Endothelial cell of umbilical vein (primary cell): ENCODE measurements at regions not wholly inside any gene's neighbourhood (a gene's known extent, or its start where the extent isn't known, plus 50 kb on each side); places are given as distances from the start of the nearest gene placed in this dataset.

ENCODE experiments used
- BruUV-seq: library from RNA; stranded (reverse); fragments of 400-500 nt; replicated peaks from 2 replicates; lab custom pipeline; 2021; lab: Mats Ljungman, UMichigan
- CTCF ChIA-PET: fragments of 300-600, 350-600 bp; sonication (Branson Sonifier 250); formaldehyde crosslinking; loops from one replicate; lab custom pipeline; 2021; ENCODE audit warnings: antibody characterized with exemption, inconsistent platforms; lab: Charles Lee
- POLR2A ChIA-PET: fragments of 300-600, 350-600 bp; sonication (Branson Sonifier 250); formaldehyde crosslinking; loops from one replicate; lab custom pipeline; 2021; ENCODE audit warnings: antibody characterized with exemption, inconsistent platforms; lab: Charles Lee
- DNase-seq: peaks from one replicate; pipeline ENCODE4 v3.0.0-alpha.2; 2011; ENCODE audit warnings: low read depth, low spot score
- FAIRE-seq: peaks from 2 replicates; lab custom pipeline; 2011; peaks lifted over from hg19 to GRCh38; lab: Jason Lieb, UNC
- H2AFZ ChIP-seq: 2 replicates; pipeline ENCODE4 v1.6.0; 2012; ENCODE audit warnings: low read depth, low read length, control low read depth, inconsistent platforms
- H3K27ac ChIP-seq: 2 replicates; pipeline ENCODE4 v1.5.1; 2011; ENCODE audit warnings: low read depth, mild to moderate bottlenecking, control low read depth, low read length, moderate library complexity; ENCODE audit not compliant: insufficient read depth
- H3K27me3 ChIP-seq, 2 experiments: 2 replicates each; pipeline versions ENCODE4 v1.6.0 to v1.6.1; 2011; ENCODE audit warnings: low read length in 2 of 2, mixed read lengths in 1 of 2; ENCODE audit not compliant: control insufficient read depth in 2 of 2, insufficient read depth in 2 of 2
- H3K36me3 ChIP-seq, 2 experiments: 2 replicates in 1 of 2; 3 replicates in 1 of 2; pipeline ENCODE4 v1.5.1; 2011; ENCODE audit warnings: low read length in 2 of 2, mild to moderate bottlenecking in 1 of 2, moderate library complexity in 1 of 2; ENCODE audit not compliant: control insufficient read depth in 2 of 2, insufficient read depth in 2 of 2; ENCODE audit errors: extremely low read depth in 1 of 2
- H3K4me1 ChIP-seq: 3 replicates; pipeline ENCODE4 v1.5.1; 2011; ENCODE audit warnings: mild to moderate bottlenecking, low read length; ENCODE audit not compliant: control insufficient read depth, insufficient read depth; ENCODE audit errors: extremely low read depth
- H3K4me2 ChIP-seq: 2 replicates; pipeline ENCODE4 v1.6.1; 2011; ENCODE audit warnings: low read length, control low read depth, mixed read lengths; ENCODE audit not compliant: insufficient read depth
- H3K4me3 ChIP-seq, 3 experiments: fragments of 200-600 bp in 1 of 3; sonication (generic), shearing (Covaris generic) in 1 of 3; replicated peaks in 1 of 3; 2 replicates each; pipeline ENCODE4 v1.5.1; 2011 to 2016; ENCODE audit warnings: control low read depth in 3 of 3, low read length in 3 of 3, mild to moderate bottlenecking in 2 of 3, inconsistent platforms in 1 of 3, low read depth in 1 of 3, moderate library complexity in 1 of 3; ENCODE audit not compliant: insufficient read depth in 1 of 3
- H3K79me2 ChIP-seq: 2 replicates; pipeline ENCODE4 v1.6.0; 2012; ENCODE audit warnings: low read length, inconsistent platforms; ENCODE audit not compliant: control insufficient read depth, insufficient read depth
- H3K9ac ChIP-seq: replicated peaks from 2 replicates; pipeline ENCODE3; 2011; ENCODE audit warnings: low read length, control low read depth; ENCODE audit not compliant: insufficient read depth; ENCODE audit errors: extremely low read depth
- H3K9me1 ChIP-seq: replicated peaks from 3 replicates; pipeline ENCODE4 v1.6.0; 2011; ENCODE audit warnings: mild to moderate bottlenecking, low read length; ENCODE audit not compliant: control insufficient read depth, insufficient read depth; ENCODE audit errors: extremely low read depth
- H3K9me3 ChIP-seq: replicated peaks from 2 replicates; pipeline ENCODE4 v1.5.1; 2012; ENCODE audit warnings: low read length, inconsistent platforms; ENCODE audit not compliant: control insufficient read depth, insufficient read depth
- H4K20me1 ChIP-seq: replicated peaks from 2 replicates; pipeline ENCODE3; 2011; ENCODE audit warnings: mild to moderate bottlenecking, low read length; ENCODE audit not compliant: control insufficient read depth, insufficient read depth; ENCODE audit errors: extremely low read depth
- CTCF ChIP-seq, 2 donors: IDR thresholded peaks; 1 replicate in 1 of 2; 2 replicates in 1 of 2; pipeline ENCODE4 v1.5.1; 2011; ENCODE audit warnings: low read length in 2 of 2, mild to moderate bottlenecking in 2 of 2, moderate library complexity in 2 of 2, control low read depth in 1 of 2, inconsistent platforms in 1 of 2, low read depth in 1 of 2; ENCODE audit not compliant: insufficient read depth in 1 of 2; ENCODE audit errors: extremely low read depth in 1 of 2
- EZH2 ChIP-seq: IDR thresholded peaks from 2 replicates; pipeline ENCODE4 v1.6.1; 2012; ENCODE audit warnings: borderline replicate concordance, low read depth, mild to moderate bottlenecking, moderate library complexity, low read length, inconsistent platforms; ENCODE audit not compliant: severe bottlenecking
- FOS ChIP-seq: IDR thresholded peaks from 2 replicates; pipeline ENCODE4 v1.6.1; 2011; ENCODE audit warnings: mild to moderate bottlenecking, low read length, moderate library complexity, borderline replicate concordance; ENCODE audit not compliant: insufficient read depth
- GATA2 ChIP-seq: IDR thresholded peaks from 2 replicates; pipeline ENCODE4 v1.7.0; 2011; ENCODE audit warnings: low read depth, mild to moderate bottlenecking, moderate library complexity, mixed read lengths, low read length; ENCODE audit not compliant: insufficient read length, insufficient read depth
- JUN ChIP-seq: IDR thresholded peaks from 2 replicates; pipeline ENCODE4 v1.6.1; 2011; ENCODE audit warnings: borderline replicate concordance, low read depth; ENCODE audit not compliant: insufficient read length, insufficient read depth
- MAX ChIP-seq: IDR thresholded peaks from 2 replicates; pipeline ENCODE4 v1.6.1; 2011; ENCODE audit not compliant: insufficient read depth, insufficient read length
- MYC ChIP-seq: IDR thresholded peaks from one replicate; pipeline ENCODE4 v1.6.1; 2011; ENCODE audit warnings: mild to moderate bottlenecking, low read depth, low read length
- POLR2A ChIP-seq: IDR thresholded peaks from 2 replicates; pipeline ENCODE4 v1.6.1; 2012; ENCODE audit warnings: low read depth, mild to moderate bottlenecking, control low read depth, low read length
- POLR2AphosphoS5 ChIP-seq: IDR thresholded peaks from 2 replicates; pipeline ENCODE4 v1.6.1; 2012; ENCODE audit warnings: low read depth, mild to moderate bottlenecking, control low read depth, low read length, moderate library complexity; ENCODE audit not compliant: insufficient read depth
- dilution Hi-C: fragments of 300-500 bp; cut with MboI; formaldehyde crosslinking; loops from one replicate; pipeline ENCODE4 v1.15.0; 2019; ENCODE audit warnings: low sequenced_read_pairs; ENCODE audit not compliant: extremely low pct_ligation_motif_present
- intact Hi-C: fragments of 100-400 bp; cut with micrococcal nuclease; formaldehyde crosslinking; loops from one replicate; pipeline ENCODE4 v1.10.0; 2022

GRCh38 chr1:215501496-215501895 is 65.6 kb upstream of the KCTD3 start:
- H3K27me3 ChIP-seq: peaks cover 0 to 1% of the 10 kb centered on the region in 2 experiments
- ChIA-PET CTCF (interaction anchor here (0.8 kb wide), 1 partner anchor 12 kb away, joined by 3 read pairs; no protein-coding TSS in a partner anchor), POLR2A (no interaction called here)
- H3K9ac ChIP-seq: no peak overlapping the region
- no peaks in the 10 kb centered on the region for H3K36me3 ChIP-seq
- no peak overlapping the region for H3K4me3 ChIP-seq
- no peak overlapping the region for H2AFZ ChIP-seq
- H4K20me1 ChIP-seq: no peaks in the 10 kb centered on the region
- BruUV-seq: no TSS peak
- no peaks in the 10 kb centered on the region for H3K4me1 ChIP-seq
- H3K9me1 ChIP-seq: no peaks in the 10 kb centered on the region
- DNase-seq (no peak), FAIRE-seq (no peak)
- no peak for TF ChIP-seq MYC
- no peak for TF ChIP-seq GATA2
- no peak for TF ChIP-seq JUN
- no peak for TF ChIP-seq POLR2AphosphoS5
- no peak for TF ChIP-seq POLR2A
- TF ChIP-seq EZH2: no peak
- TF ChIP-seq FOS: no peak
- TF ChIP-seq CTCF (IDR thresholded peaks at IDR 0.05; ENCODE audit: extremely low read depth in 1 of 2, insufficient read depth in 1 of 2, low read depth in 1 of 2, low read length in 2 of 2): no peak
- no peak for TF ChIP-seq MAX
- H3K27ac ChIP-seq: no peak overlapping the region
- H3K79me2 ChIP-seq: no peaks in the 10 kb centered on the region
- dilution Hi-C loops: no loop called here
- intact Hi-C loops: no loop called here
- no peaks in the 10 kb centered on the region for H3K9me3 ChIP-seq
- no peak overlapping the region for H3K4me2 ChIP-seq
